ENCODE measurements at regions not wholly inside any gene's neighbourhood (a gene's known extent, or its start where the extent isn't known, plus 50 kb on each side); places are given as distances from the start of the nearest gene placed in this dataset.

- H3K27me3 Mint-ChIP-seq (ENCODE audit: low read depth in 2 of 2), result no peaks in the 10 kb centered on the region
- intact Hi-C loops (cut with micrococcal nuclease), result no loop called here
- H3K4me1 Mint-ChIP-seq, result no peaks in the 10 kb centered on the region
- no peak overlapping the region for H3K4me3 Mint-ChIP-seq
- Histone ChIP-seq H3K9me3 (ENCODE audit: control insufficient read depth, insufficient read depth, low read length) (peaks cover 4% of the 10 kb centered on the region), H3K27me3 (ENCODE audit: control insufficient read depth, insufficient read depth, low read length) (no peaks in the 10 kb centered on the region), H3K36me3 (ENCODE audit: control insufficient read depth, insufficient read depth, low read length) (no peaks in the 10 kb centered on the region), H3K4me1 (ENCODE audit: control insufficient read depth, insufficient read depth, low read length) (no peaks in the 10 kb centered on the region), H3K27ac (ENCODE audit: low read length) (no peak overlapping the region), H3K4me3 (ENCODE audit: low read length) (no peak overlapping the region)
- no peak for ATAC-seq
- 94% methylated on average over 2 of the region's 2 CpGs for WGBS (ENCODE audit: insufficient coverage)
- peaks cover 14% of the 10 kb centered on the region for H3K36me3 Mint-ChIP-seq
- no peak for DNase-seq
- H3K9me3 Mint-ChIP-seq, result peaks cover 14 to 17% of the 10 kb centered on the region in 2 donors
- TF ChIP-seq CTCF (IDR thresholded peaks at IDR 0.05), result no peak
- no peak overlapping the region for H3K27ac Mint-ChIP-seq
Observed at GRCh38 chr4:14428125-14428524, 574.2 kb upstream of the CPEB2 start.

GRCh38 chr4:14431155-14432134 lies 570.8 kb upstream of the CPEB2 start:
- no peak overlapping the region for H3K27ac Mint-ChIP-seq
- no peak for TF ChIP-seq CTCF (IDR thresholded peaks at IDR 0.05)
- 47% methylated on average over 3 of the region's 3 CpGs for WGBS (ENCODE audit: insufficient coverage)
- H3K4me1 Mint-ChIP-seq, result no peaks in the 10 kb centered on the region
- H3K36me3 ChIP-seq (ENCODE audit: control insufficient read depth, insufficient read depth, low read length), result no peaks in the 10 kb centered on the region
- peaks cover 13% of the 10 kb centered on the region for H3K36me3 Mint-ChIP-seq
- peaks cover 12% of the 10 kb centered on the region in 2 donors for H3K9me3 Mint-ChIP-seq
- no peaks in the 10 kb centered on the region for H3K4me1 ChIP-seq (ENCODE audit: control insufficient read depth, insufficient read depth, low read length)
- no peak overlapping the region for H3K4me3 Mint-ChIP-seq
- no peaks in the 10 kb centered on the region for H3K27me3 ChIP-seq (ENCODE audit: control insufficient read depth, insufficient read depth, low read length)
- H3K27ac ChIP-seq (ENCODE audit: low read length), result no peak overlapping the region
- DNase-seq (no peak), ATAC-seq (no peak)
- H3K27me3 Mint-ChIP-seq (ENCODE audit: low read depth in 2 of 2), result no peaks in the 10 kb centered on the region
- intact Hi-C loops (cut with micrococcal nuclease), result no loop called here
- peaks cover 1% of the 10 kb centered on the region for H3K9me3 ChIP-seq (ENCODE audit: control insufficient read depth, insufficient read depth, low read length)
- H3K4me3 ChIP-seq (ENCODE audit: low read length), result no peak overlapping the region

GRCh38 chr4:14434483-14434882 lies 567.8 kb upstream of the CPEB2 start:
- peaks cover 3 to 8% of the 10 kb centered on the region in 2 donors for H3K9me3 Mint-ChIP-seq
- Histone ChIP-seq H3K27me3 (ENCODE audit: control insufficient read depth, insufficient read depth, low read length) (no peaks in the 10 kb centered on the region), H3K36me3 (ENCODE audit: control insufficient read depth, insufficient read depth, low read length) (no peaks in the 10 kb centered on the region), H3K4me1 (ENCODE audit: control insufficient read depth, insufficient read depth, low read length) (no peaks in the 10 kb centered on the region), H3K9me3 (ENCODE audit: control insufficient read depth, insufficient read depth, low read length) (no peaks in the 10 kb centered on the region), H3K27ac (ENCODE audit: low read length) (no peak overlapping the region), H3K4me3 (ENCODE audit: low read length) (no peak overlapping the region)
- no peak for TF ChIP-seq CTCF (IDR thresholded peaks at IDR 0.05)
- no peak for DNase-seq
- WGBS (ENCODE audit: insufficient coverage), result 79% methylated on average over 2 of the region's 2 CpGs
- no peak overlapping the region for H3K27ac Mint-ChIP-seq
- H3K27me3 Mint-ChIP-seq (ENCODE audit: low read depth in 2 of 2), result no peaks in the 10 kb centered on the region
- H3K4me3 Mint-ChIP-seq, result no peak overlapping the region
- intact Hi-C loops (cut with micrococcal nuclease), result no loop called here
- H3K4me1 Mint-ChIP-seq, result no peaks in the 10 kb centered on the region
- H3K36me3 Mint-ChIP-seq, result no peaks in the 10 kb centered on the region
- ATAC-seq, result no peak

All from natural killer cell (primary cell).